ENCODE measurements at regions not wholly inside any gene's neighbourhood (a gene's known extent, or its start where the extent isn't known, plus 50 kb on each side); places are given as distances from the start of the nearest gene placed in this dataset.
A peak's percentile ranks its signal among the peaks of the same experiment; 100 is the strongest.

DNA sequence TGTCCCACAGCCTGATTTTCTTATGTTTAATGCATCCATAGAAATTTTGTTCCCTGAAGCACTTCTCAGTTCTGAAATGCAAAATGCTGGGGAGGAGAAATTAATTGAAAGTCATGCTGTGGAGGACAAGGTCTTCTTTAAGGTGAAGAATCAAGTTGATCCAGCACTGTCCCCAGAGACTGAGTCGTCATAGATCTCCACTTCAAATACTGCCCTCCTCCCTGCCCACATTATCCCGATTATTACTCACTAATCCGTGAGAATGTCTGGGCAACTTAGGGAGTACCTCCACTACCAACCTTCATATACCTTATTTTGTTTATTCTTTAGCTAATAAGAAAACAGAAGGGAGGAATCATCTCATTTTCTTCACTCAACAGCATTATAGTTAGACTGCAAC is 70.0 kb upstream of the FMN2 start:
- no peak for DNase-seq
- WGBS, 2 donors, result 54 to 92% methylated on average over 3 of the region's 3 CpGs
- H3K4me1 ChIP-seq (ENCODE audit: control insufficient read depth in 5 of 5, insufficient read depth in 5 of 5, low read length in 5 of 5), result no peaks in the 10 kb centered on the region
- H3K36me3 ChIP-seq (ENCODE audit: control insufficient read depth in 4 of 4, insufficient read depth in 4 of 4, low read length in 4 of 4), result no peaks in the 10 kb centered on the region
- no peak for ATAC-seq (ENCODE audit: insufficient read depth, low FRiP score)
- no peak overlapping the region for H3K9ac ChIP-seq (ENCODE audit: insufficient read depth in 1 of 2, low read length in 2 of 2)
- TF ChIP-seq CTCF (IDR thresholded peaks at IDR 0.05; ENCODE audit: control extremely low read depth, extremely low read depth), result no peak
- H3K27ac ChIP-seq (ENCODE audit: low read depth in 1 of 2, low read length in 1 of 2), result no peak overlapping the region
- peaks cover 0 to 2% (median 0%) of the 10 kb centered on the region in 4 donors for H3K9me3 ChIP-seq (ENCODE audit: control insufficient read depth in 4 of 4, insufficient read depth in 3 of 4, low read length in 3 of 4)
- no peaks in the 10 kb centered on the region for H3K27me3 ChIP-seq (ENCODE audit: control insufficient read depth in 3 of 3, insufficient read depth in 3 of 3, low read length in 2 of 3)
- no peak overlapping the region for H3K4me3 ChIP-seq

DNA sequence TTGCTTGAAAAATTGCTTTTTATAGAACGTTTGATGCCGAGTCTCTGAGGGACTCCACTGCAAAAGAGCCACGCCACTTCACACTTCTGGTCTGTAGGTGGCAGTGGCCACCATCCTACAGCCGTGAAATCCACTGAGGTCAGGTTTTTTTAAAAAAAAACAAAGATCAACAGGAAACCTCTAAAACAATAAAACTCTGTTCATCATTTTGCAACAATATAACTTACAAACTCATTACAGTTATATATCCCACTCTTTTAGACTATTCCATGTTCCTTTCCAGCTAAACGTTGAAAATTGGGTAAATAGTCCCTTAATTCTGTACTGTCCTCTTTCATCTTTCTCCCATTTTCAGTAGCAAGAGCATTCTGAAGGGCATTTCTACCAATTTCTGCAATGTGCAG is 64.6 kb upstream of the FMN2 start:
- Histone ChIP-seq H3K36me3 (ENCODE audit: control insufficient read depth in 4 of 4, insufficient read depth in 4 of 4, low read length in 4 of 4) (no peaks in the 10 kb centered on the region), H3K27me3 (ENCODE audit: control insufficient read depth in 3 of 3, insufficient read depth in 3 of 3, low read length in 2 of 3) (no peaks in the 10 kb centered on the region), H3K27ac (ENCODE audit: low read depth in 1 of 2, low read length in 1 of 2) (no peak overlapping the region), H3K4me1 (ENCODE audit: control insufficient read depth in 5 of 5, insufficient read depth in 5 of 5, low read length in 5 of 5) (no peaks in the 10 kb centered on the region), H3K4me3 (no peak overlapping the region), H3K9me3 (ENCODE audit: control insufficient read depth in 4 of 4, insufficient read depth in 3 of 4, low read length in 3 of 4) (no peaks in the 10 kb centered on the region), H3K9ac (ENCODE audit: insufficient read depth in 1 of 2, low read length in 2 of 2) (no peak overlapping the region)
- WGBS, 2 donors, result 6 to 10% methylated on average over 5 of the region's 5 CpGs
- TF ChIP-seq CTCF (IDR thresholded peaks at IDR 0.05; ENCODE audit: control extremely low read depth, extremely low read depth), result peak; percentile 16
- DNase-seq, result peak; percentile 39 to 63 (median 55)
- peak; percentile 62 for ATAC-seq (ENCODE audit: insufficient read depth, low FRiP score)

DNA sequence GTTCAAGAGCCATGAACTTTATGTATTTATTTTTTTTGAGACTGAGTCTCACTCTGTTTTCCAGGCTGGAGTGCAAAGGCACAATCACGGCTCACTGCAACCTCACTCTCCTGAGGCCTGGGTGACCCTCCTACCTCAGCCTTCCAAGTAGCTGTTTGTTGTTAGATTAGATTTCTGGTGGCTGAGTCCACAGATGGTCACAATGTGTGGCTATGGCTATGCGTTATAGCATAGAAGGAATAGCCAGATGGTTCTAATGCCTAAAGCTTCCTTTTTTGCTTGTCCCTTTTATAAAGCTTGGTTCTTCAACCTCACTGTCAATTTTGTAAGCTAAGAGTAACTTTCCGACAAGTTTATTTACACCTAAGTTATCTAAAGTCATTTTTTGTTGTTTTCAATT is 62.3 kb upstream of the FMN2 start:
- Histone ChIP-seq H3K9me3 (ENCODE audit: control insufficient read depth in 4 of 4, insufficient read depth in 3 of 4, low read length in 3 of 4) (no peaks in the 10 kb centered on the region), H3K9ac (ENCODE audit: insufficient read depth in 1 of 2, low read length in 2 of 2) (no peak overlapping the region), H3K4me1 (ENCODE audit: control insufficient read depth in 5 of 5, insufficient read depth in 5 of 5, low read length in 5 of 5) (no peaks in the 10 kb centered on the region), H3K27ac (ENCODE audit: low read depth in 1 of 2, low read length in 1 of 2) (no peak overlapping the region), H3K27me3 (ENCODE audit: control insufficient read depth in 3 of 3, insufficient read depth in 3 of 3, low read length in 2 of 3) (no peaks in the 10 kb centered on the region), H3K36me3 (ENCODE audit: control insufficient read depth in 4 of 4, insufficient read depth in 4 of 4, low read length in 4 of 4) (no peaks in the 10 kb centered on the region), H3K4me3 (no peak overlapping the region)
- DNase-seq (no peak), ATAC-seq (ENCODE audit: insufficient read depth, low FRiP score) (no peak)
- 86 to 87% methylated on average over 3 of the region's 3 CpGs for WGBS, 2 donors
- TF ChIP-seq CTCF (IDR thresholded peaks at IDR 0.05; ENCODE audit: control extremely low read depth, extremely low read depth), result no peak

GRCh38 chr1:240030236-240030635 is 61.4 kb upstream of the FMN2 start:
- ATAC-seq (ENCODE audit: insufficient read depth, low FRiP score) (no peak), DNase-seq (peak in 2 of 3 donors; percentile 23 to 45)
- H3K9me3 ChIP-seq (ENCODE audit: control insufficient read depth in 4 of 4, insufficient read depth in 3 of 4, low read length in 3 of 4), result no peaks in the 10 kb centered on the region
- 63 to 81% methylated on average over 5 of the region's 5 CpGs for WGBS, 2 donors
- H3K27ac ChIP-seq (ENCODE audit: low read depth in 1 of 2, low read length in 1 of 2), result no peak overlapping the region
- no peaks in the 10 kb centered on the region for H3K36me3 ChIP-seq (ENCODE audit: control insufficient read depth in 4 of 4, insufficient read depth in 4 of 4, low read length in 4 of 4)
- H3K4me3 ChIP-seq, result no peak overlapping the region
- TF ChIP-seq CTCF (IDR thresholded peaks at IDR 0.05; ENCODE audit: control extremely low read depth, extremely low read depth), result no peak
- H3K4me1 ChIP-seq (ENCODE audit: control insufficient read depth in 5 of 5, insufficient read depth in 5 of 5, low read length in 5 of 5), result no peaks in the 10 kb centered on the region
- no peak overlapping the region for H3K9ac ChIP-seq (ENCODE audit: insufficient read depth in 1 of 2, low read length in 2 of 2)
- H3K27me3 ChIP-seq (ENCODE audit: control insufficient read depth in 3 of 3, insufficient read depth in 3 of 3, low read length in 2 of 3), result no peaks in the 10 kb centered on the region

All from lung (tissue), 11 donors.